Urinary bladder (tissue), 4 donors: ENCODE measurements at regions not wholly inside any gene's neighbourhood (a gene's known extent, or its start where the extent isn't known, plus 50 kb on each side); places are given as distances from the start of the nearest gene placed in this dataset. TPM values are rescaled to one million over a fixed set of nuclear protein-coding genes. Genes with fewer than 3 reads are reported as not detected.

Experiments used
- DNase-seq: peaks from one replicate; pipeline ENCODE4 v3.0.0-alpha.2; 2015; ENCODE audit errors: extremely low spot score
- H3K27ac ChIP-seq: one replicate; pipeline ENCODE4 v1.5.1; 2013; ENCODE audit warnings: low read depth, mild to moderate bottlenecking, moderate library complexity
- H3K36me3 ChIP-seq: one replicate; pipeline ENCODE4 v1.6.1; 2013; ENCODE audit warnings: mild to moderate bottlenecking, moderate library complexity; ENCODE audit not compliant: insufficient read depth
- H3K4me1 ChIP-seq: one replicate; pipeline ENCODE4 v1.6.1; 2013; ENCODE audit warnings: mild to moderate bottlenecking, moderate library complexity; ENCODE audit not compliant: insufficient read depth
- H3K4me3 ChIP-seq: one replicate; pipeline ENCODE4 v1.5.1; 2013; ENCODE audit warnings: low read depth, low read length
- WGBS: extraction: QIAGEN DNeasy Blood & Tissue Kit; methylation state at CpG from one replicate; pipeline ENCODE4 v1.1.7; 2013; 5-methylcytosine and 5-hydroxymethylcytosine counted together
- small RNA-seq: library from RNA; depleted of rRNA; stranded (forward); fragments of <200 nt; gene quantifications from one replicate; pipeline ENCODE3, GENCODE V24; 2014
- donor health status: healthy with polysubstance abuse.
- donor health status: healthy.

GRCh38 chr11:86134580-86135318 lies 65.9 kb upstream of the PICALM start:
- 59% methylated on average over 3 of the region's 3 CpGs for WGBS
- no peak for DNase-seq
- Histone ChIP-seq H3K4me3 (no peak overlapping the region), H3K27ac (no peak overlapping the region), H3K4me1 (no peaks in the 10 kb centered on the region), H3K36me3 (no peaks in the 10 kb centered on the region)

GRCh38 chr11:86132667-86133249 lies 63.9 kb upstream of the PICALM start:
- Histone ChIP-seq H3K36me3 (no peaks in the 10 kb centered on the region), H3K4me3 (no peak overlapping the region), H3K27ac (no peak overlapping the region), H3K4me1 (no peaks in the 10 kb centered on the region)
- WGBS: 89% methylated on average over 7 of the region's 7 CpGs
- no peak for DNase-seq

GRCh38 chr11:86129740-86130540 lies 61.1 kb upstream of the PICALM start:
- no peak overlapping the region for H3K27ac ChIP-seq
- WGBS: 85% methylated on average over 3 of the region's 3 CpGs
- H3K4me1 ChIP-seq: no peaks in the 10 kb centered on the region
- DNase-seq: no peak
- H3K36me3 ChIP-seq: no peaks in the 10 kb centered on the region
- H3K4me3 ChIP-seq: no peak overlapping the region

- no peak for DNase-seq
- H3K27ac ChIP-seq: no peak overlapping the region
- no peaks in the 10 kb centered on the region for H3K4me1 ChIP-seq
- no peaks in the 10 kb centered on the region for H3K36me3 ChIP-seq
- WGBS: 95% methylated on average over 2 of the region's 2 CpGs
- H3K4me3 ChIP-seq: no peak overlapping the region
Observed at GRCh38 chr11:86128914-86129313, 60.0 kb upstream of the PICALM start.

GRCh38 chr11:86126862-86127261 lies 58.0 kb upstream of the PICALM start:
- no peaks in the 10 kb centered on the region for H3K36me3 ChIP-seq
- no peak overlapping the region for H3K27ac ChIP-seq
- no peak overlapping the region for H3K4me3 ChIP-seq
- H3K4me1 ChIP-seq: no peaks in the 10 kb centered on the region
- no peak for DNase-seq

- WGBS: 88% methylated on average over 3 of the region's 3 CpGs
- Histone ChIP-seq H3K36me3 (no peaks in the 10 kb centered on the region), H3K4me1 (no peaks in the 10 kb centered on the region), H3K27ac (no peak overlapping the region), H3K4me3 (no peak overlapping the region)
- no peak for DNase-seq
Observed at GRCh38 chr11:86124251-86125233, 55.7 kb upstream of the PICALM start.

- no peaks in the 10 kb centered on the region for H3K4me1 ChIP-seq
- 100% methylated on average over 1 of the region's 1 CpG for WGBS
- no peak for DNase-seq
- no peak overlapping the region for H3K27ac ChIP-seq
- H3K4me3 ChIP-seq: no peak overlapping the region
- no peaks in the 10 kb centered on the region for H3K36me3 ChIP-seq
Observed at GRCh38 chr11:86122773-86123172, 53.9 kb upstream of the PICALM start.

GRCh38 chr11:86120807-86121206 lies 51.9 kb upstream of the PICALM start:
- no peak overlapping the region for H3K27ac ChIP-seq
- 91% methylated on average over 2 of the region's 2 CpGs for WGBS
- H3K4me3 ChIP-seq: no peak overlapping the region
- no peaks in the 10 kb centered on the region for H3K4me1 ChIP-seq
- H3K36me3 ChIP-seq: no peaks in the 10 kb centered on the region
- no peak for DNase-seq

- Histone ChIP-seq H3K27ac (no peak overlapping the region), H3K4me3 (no peak overlapping the region), H3K4me1 (no peaks in the 10 kb centered on the region), H3K36me3 (no peaks in the 10 kb centered on the region)
- DNase-seq: no peak
- WGBS: 94% methylated on average over 1 of the region's 1 CpG
Observed at GRCh38 chr11:86119906-86120305, 51.0 kb upstream of the PICALM start.

- Histone ChIP-seq H3K36me3 (no peaks in the 10 kb centered on the region), H3K4me3 (no peak overlapping the region), H3K27ac (no peak overlapping the region), H3K4me1 (no peaks in the 10 kb centered on the region)
- DNase-seq: no peak
- 41% methylated on average over 3 of the region's 3 CpGs for WGBS
Observed at GRCh38 chr11:86119077-86119476, 50.2 kb upstream of the PICALM start.

Small RNA genes in the stretch of these regions (small RNA-seq; reads per million reads assigned to genes)
- gene RNU6-560P: not detected
